ENCODE measurements at regions not wholly inside any gene's neighbourhood (a gene's known extent, or its start where the extent isn't known, plus 50 kb on each side); places are given as distances from the start of the nearest gene placed in this dataset.
"Not testable (repeated sequence)": the region's sequence is repeated elsewhere in the genome, so short reads cannot be mapped to it uniquely, and the experiment has no call there.

- H3K4me3 ChIP-seq (ENCODE audit: low read depth, low read length): no peak overlapping the region
- no peak for TF ChIP-seq CTCF (IDR thresholded peaks at IDR 0.05; ENCODE audit: insufficient read depth, low read depth, low read length)
- no peak for DNase-seq (ENCODE audit: low read depth)
Observed at GRCh38 chr10:124170631-124171030, 77.2 kb upstream of the CHST15 start.

GRCh38 chr10:124168991-124169802 is 75.8 kb upstream of the CHST15 start:
- no peak for DNase-seq (ENCODE audit: low read depth)
- no peak overlapping the region for H3K4me3 ChIP-seq (ENCODE audit: low read depth, low read length)
- TF ChIP-seq CTCF (IDR thresholded peaks at IDR 0.05; ENCODE audit: insufficient read depth, low read depth, low read length): no peak

GRCh38 chr10:124168581-124168980 is 75.2 kb upstream of the CHST15 start:
- DNase-seq (ENCODE audit: low read depth): no peak
- no peak for TF ChIP-seq CTCF (IDR thresholded peaks at IDR 0.05; ENCODE audit: insufficient read depth, low read depth, low read length)

GRCh38 chr10:124167925-124168324 is 74.5 kb upstream of the CHST15 start:
- H3K4me3 ChIP-seq (ENCODE audit: low read depth, low read length); DNase-seq (ENCODE audit: low read depth): not testable (repeated sequence)

More at GRCh38 chr10:124168581-124168980, 75.2 kb upstream of the CHST15 start:
- H3K4me3 ChIP-seq (ENCODE audit: low read depth, low read length): no peak overlapping the region

- no peak overlapping the region for H3K4me3 ChIP-seq (ENCODE audit: low read depth, low read length)
- TF ChIP-seq CTCF (IDR thresholded peaks at IDR 0.05; ENCODE audit: insufficient read depth, low read depth, low read length): no peak
- DNase-seq (ENCODE audit: low read depth): no peak
Observed at GRCh38 chr10:124166431-124167125, 73.2 kb upstream of the CHST15 start.

GRCh38 chr10:124165827-124166226 is 72.4 kb upstream of the CHST15 start:
- no peak for TF ChIP-seq CTCF (IDR thresholded peaks at IDR 0.05; ENCODE audit: insufficient read depth, low read depth, low read length)
- DNase-seq (ENCODE audit: low read depth): no peak
- H3K4me3 ChIP-seq (ENCODE audit: low read depth, low read length): no peak overlapping the region

- no peak for DNase-seq (ENCODE audit: low read depth)
- H3K4me3 ChIP-seq (ENCODE audit: low read depth, low read length): no peak overlapping the region
- no peak for TF ChIP-seq CTCF (IDR thresholded peaks at IDR 0.05; ENCODE audit: insufficient read depth, low read depth, low read length)
Observed at GRCh38 chr10:124165311-124165710, 71.9 kb upstream of the CHST15 start.

Data from fibroblast of villous mesenchyme (primary cell).